ENCODE measurements at regions not wholly inside any gene's neighbourhood (a gene's known extent, or its start where the extent isn't known, plus 50 kb on each side); places are given as distances from the start of the nearest gene placed in this dataset.

DNA sequence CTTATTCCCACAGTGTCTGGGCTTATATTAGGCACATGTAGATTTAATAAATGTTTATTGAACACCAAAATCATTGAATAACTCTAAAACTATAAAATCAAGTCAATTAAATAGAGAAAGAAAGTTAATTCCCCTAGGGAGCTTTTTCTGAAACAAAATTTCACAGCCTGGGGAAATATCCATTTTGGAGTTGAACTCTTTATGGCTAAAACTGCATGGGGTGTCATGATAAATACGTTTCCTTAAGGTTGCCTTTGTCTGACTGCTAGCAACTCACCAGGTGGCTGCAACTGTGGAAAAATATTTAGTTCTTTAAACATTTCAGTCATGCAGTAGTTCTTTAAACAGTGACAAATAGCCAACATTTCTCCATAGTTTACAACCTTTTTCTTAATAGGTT lies 496.1 kb downstream of the LRRIQ3 start:
- TF ChIP-seq GATA2 (IDR thresholded peaks at IDR 0.05; ENCODE audit: low read depth, low read length) = no peak
- TF ChIP-seq GATA3 (IDR thresholded peaks at IDR 0.05; ENCODE audit: low read depth, low read length) = no peak

Data from SH-SY5Y (cell line).